ENCODE measurements at regions not wholly inside any gene's neighbourhood (a gene's known extent, or its start where the extent isn't known, plus 50 kb on each side); places are given as distances from the start of the nearest gene placed in this dataset.

DNA sequence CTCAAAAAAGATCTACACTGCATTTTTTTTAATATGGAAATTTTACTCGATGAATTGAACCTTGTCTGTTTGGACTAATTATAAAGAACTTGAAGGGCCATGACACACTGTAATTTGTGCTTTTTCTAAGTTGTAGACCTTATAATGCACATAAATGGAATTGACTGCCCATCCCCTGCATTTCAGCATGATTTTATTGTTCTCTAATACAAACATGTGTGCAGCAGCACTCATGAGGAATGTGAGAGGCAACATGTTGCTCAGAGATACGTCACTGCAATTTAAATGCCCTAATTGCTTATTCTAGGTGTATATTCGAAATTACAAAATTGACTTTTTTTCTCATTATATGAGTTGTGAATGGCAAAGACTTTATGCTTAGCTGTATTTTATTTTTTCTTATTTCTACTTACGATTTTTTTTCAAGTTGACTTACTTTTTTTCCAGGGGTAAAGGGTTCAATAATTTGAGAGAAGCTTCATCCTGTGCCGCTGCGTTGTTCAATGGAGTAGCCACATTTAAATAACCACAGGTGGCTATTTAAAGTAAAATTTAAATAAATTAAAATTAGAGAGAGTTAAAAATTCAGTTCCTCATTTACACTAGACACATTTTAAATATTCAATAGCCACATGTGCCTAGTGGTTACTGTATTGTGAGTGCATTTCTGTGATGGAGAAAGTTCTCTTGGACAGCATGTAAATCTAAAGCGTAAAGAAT is 1346.4 kb downstream of the ROBO1 start:
- TF ChIP-seq, protein P1, sequence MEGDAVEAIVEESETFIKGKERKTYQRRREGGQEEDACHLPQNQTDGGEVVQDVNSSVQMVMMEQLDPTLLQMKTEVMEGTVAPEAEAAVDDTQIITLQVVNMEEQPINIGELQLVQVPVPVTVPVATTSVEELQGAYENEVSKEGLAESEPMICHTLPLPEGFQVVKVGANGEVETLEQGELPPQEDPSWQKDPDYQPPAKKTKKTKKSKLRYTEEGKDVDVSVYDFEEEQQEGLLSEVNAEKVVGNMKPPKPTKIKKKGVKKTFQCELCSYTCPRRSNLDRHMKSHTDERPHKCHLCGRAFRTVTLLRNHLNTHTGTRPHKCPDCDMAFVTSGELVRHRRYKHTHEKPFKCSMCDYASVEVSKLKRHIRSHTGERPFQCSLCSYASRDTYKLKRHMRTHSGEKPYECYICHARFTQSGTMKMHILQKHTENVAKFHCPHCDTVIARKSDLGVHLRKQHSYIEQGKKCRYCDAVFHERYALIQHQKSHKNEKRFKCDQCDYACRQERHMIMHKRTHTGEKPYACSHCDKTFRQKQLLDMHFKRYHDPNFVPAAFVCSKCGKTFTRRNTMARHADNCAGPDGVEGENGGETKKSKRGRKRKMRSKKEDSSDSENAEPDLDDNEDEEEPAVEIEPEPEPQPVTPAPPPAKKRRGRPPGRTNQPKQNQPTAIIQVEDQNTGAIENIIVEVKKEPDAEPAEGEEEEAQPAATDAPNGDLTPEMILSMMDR (IDR thresholded peaks at IDR 0.05), result no peak
- TF ChIP-seq POLR2A (IDR thresholded peaks at IDR 0.05), result no peak

Measured in Peyer's patch (tissue), 4 donors.